SK-N-SH (cell line): ENCODE measurements at regions not wholly inside any gene's neighbourhood (a gene's known extent, or its start where the extent isn't known, plus 50 kb on each side); places are given as distances from the start of the nearest gene placed in this dataset.

Source experiments
- FOXM1 ChIP-seq: IDR thresholded peaks from 2 replicates; pipeline ENCODE4 v1.4.0; 2012; ENCODE audit warnings: low read depth, mild to moderate bottlenecking
- TF ChIP-seq, protein P1 (sequence below): fragments of 200-600 bp; sonication (generic); IDR thresholded peaks from 2 replicates; pipeline ENCODE4 v1.6.1; 2017; ENCODE audit warnings: antibody characterized with exemption, mild to moderate bottlenecking, moderate library complexity

DNA sequence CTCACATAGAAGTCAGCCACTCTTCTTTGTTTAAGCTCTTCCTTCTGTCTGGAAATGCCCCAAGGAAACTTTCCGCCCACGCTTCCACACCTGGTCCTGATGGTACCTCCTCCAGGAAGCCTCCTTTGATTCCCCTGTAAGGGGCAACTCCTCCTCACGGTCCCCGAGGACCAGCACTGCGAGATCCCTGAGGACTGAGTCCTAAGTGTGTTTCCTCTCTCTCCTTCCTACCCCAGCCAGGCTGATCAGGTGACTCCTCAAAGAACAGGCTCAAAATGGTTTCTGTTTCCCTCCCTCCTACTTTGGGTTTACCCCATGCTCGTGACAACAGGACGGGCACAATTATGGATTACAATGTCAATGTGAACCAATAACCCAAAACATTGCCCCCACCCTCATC, 63.0 kb upstream of the MED9 start:
- TF ChIP-seq, protein P1, sequence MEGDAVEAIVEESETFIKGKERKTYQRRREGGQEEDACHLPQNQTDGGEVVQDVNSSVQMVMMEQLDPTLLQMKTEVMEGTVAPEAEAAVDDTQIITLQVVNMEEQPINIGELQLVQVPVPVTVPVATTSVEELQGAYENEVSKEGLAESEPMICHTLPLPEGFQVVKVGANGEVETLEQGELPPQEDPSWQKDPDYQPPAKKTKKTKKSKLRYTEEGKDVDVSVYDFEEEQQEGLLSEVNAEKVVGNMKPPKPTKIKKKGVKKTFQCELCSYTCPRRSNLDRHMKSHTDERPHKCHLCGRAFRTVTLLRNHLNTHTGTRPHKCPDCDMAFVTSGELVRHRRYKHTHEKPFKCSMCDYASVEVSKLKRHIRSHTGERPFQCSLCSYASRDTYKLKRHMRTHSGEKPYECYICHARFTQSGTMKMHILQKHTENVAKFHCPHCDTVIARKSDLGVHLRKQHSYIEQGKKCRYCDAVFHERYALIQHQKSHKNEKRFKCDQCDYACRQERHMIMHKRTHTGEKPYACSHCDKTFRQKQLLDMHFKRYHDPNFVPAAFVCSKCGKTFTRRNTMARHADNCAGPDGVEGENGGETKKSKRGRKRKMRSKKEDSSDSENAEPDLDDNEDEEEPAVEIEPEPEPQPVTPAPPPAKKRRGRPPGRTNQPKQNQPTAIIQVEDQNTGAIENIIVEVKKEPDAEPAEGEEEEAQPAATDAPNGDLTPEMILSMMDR: no peak
- TF ChIP-seq FOXM1: no peak
